OCI-LY7 (cell line): ENCODE measurements at regions not wholly inside any gene's neighbourhood (a gene's known extent, or its start where the extent isn't known, plus 50 kb on each side); places are given as distances from the start of the nearest gene placed in this dataset.

Source experiments
- EZH2phosphoT487 ChIP-seq: fragments of 200-600 bp; sonication (generic); IDR thresholded peaks from 2 replicates; pipeline ENCODE4 v1.6.1; 2018; ENCODE audit warnings: low read depth, borderline replicate concordance, mild to moderate bottlenecking, mixed run types, antibody characterized with exemption, low read length, moderate library complexity, mixed read lengths
- TF ChIP-seq, protein P1 (sequence below): fragments of 200-600 bp; sonication (generic); conservative IDR thresholded peaks from 2 replicates; pipeline ENCODE4 v1.5.1; 2014; ENCODE audit warnings: mild to moderate bottlenecking, antibody characterized with exemption, low read length, moderate library complexity, mixed read lengths

DNA sequence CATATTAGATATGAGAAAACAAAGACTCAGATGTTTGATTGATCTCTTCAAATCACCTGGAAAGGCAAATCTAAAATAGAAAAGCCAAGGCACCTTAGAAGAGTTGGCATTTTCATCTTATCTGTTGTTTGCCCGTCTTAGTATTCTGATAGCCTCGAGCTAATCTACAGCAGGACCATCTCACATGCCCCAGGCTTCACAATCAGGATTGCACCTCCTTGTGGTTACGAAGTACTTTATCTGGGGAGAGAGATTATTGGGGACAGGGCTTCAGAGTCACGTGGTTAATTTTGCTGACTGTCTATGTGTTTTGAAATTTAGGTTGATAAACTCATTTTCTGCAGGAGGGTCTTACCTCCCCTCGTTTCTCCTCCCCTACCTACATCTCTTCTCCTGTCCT, 313.1 kb upstream of the ANXA10 start:
- TF ChIP-seq, protein P1, sequence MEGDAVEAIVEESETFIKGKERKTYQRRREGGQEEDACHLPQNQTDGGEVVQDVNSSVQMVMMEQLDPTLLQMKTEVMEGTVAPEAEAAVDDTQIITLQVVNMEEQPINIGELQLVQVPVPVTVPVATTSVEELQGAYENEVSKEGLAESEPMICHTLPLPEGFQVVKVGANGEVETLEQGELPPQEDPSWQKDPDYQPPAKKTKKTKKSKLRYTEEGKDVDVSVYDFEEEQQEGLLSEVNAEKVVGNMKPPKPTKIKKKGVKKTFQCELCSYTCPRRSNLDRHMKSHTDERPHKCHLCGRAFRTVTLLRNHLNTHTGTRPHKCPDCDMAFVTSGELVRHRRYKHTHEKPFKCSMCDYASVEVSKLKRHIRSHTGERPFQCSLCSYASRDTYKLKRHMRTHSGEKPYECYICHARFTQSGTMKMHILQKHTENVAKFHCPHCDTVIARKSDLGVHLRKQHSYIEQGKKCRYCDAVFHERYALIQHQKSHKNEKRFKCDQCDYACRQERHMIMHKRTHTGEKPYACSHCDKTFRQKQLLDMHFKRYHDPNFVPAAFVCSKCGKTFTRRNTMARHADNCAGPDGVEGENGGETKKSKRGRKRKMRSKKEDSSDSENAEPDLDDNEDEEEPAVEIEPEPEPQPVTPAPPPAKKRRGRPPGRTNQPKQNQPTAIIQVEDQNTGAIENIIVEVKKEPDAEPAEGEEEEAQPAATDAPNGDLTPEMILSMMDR = no peak
- no peak for TF ChIP-seq EZH2phosphoT487
